Chondrocyte (in vitro differentiated cells): ENCODE measurements at regions not wholly inside any gene's neighbourhood (a gene's known extent, or its start where the extent isn't known, plus 50 kb on each side); places are given as distances from the start of the nearest gene placed in this dataset.

Experiments
- DNase-seq: peaks from one replicate; pipeline ENCODE4 v3.0.0; 2021; ENCODE audit warnings: mixed read lengths, low spot score
- H3K27ac Mint-ChIP-seq: one replicate; pipeline ENCODE4 v1.8.0; 2021; ENCODE audit warnings: mild to moderate bottlenecking, moderate library complexity, mixed read lengths; ENCODE audit not compliant: unreplicated experiment
- H3K27me3 Mint-ChIP-seq: 2 replicates; pipeline ENCODE4 v1.8.0; 2021; ENCODE audit warnings: low read depth, mixed read lengths
- H3K36me3 Mint-ChIP-seq: 2 replicates; pipeline ENCODE4 v1.8.0; 2021; ENCODE audit warnings: low read depth, mixed read lengths
- H3K4me1 Mint-ChIP-seq: 2 replicates; pipeline ENCODE4 v1.8.0; 2021; ENCODE audit warnings: low read depth, mild to moderate bottlenecking, mixed read lengths
- H3K4me3 Mint-ChIP-seq: one replicate; pipeline ENCODE4 v1.8.0; 2021; ENCODE audit warnings: mild to moderate bottlenecking, moderate library complexity, mixed read lengths; ENCODE audit not compliant: unreplicated experiment
- H3K9me3 Mint-ChIP-seq: 2 replicates; pipeline ENCODE4 v1.8.0; 2021; ENCODE audit warnings: low read depth, mixed read lengths
- TF ChIP-seq, protein P1 (sequence below): fragments of 200-600 bp; sonication (generic); IDR thresholded peaks from 2 replicates; pipeline ENCODE4 v1.5.0; 2021; ENCODE audit warnings: antibody characterized with exemption, mild to moderate bottlenecking, moderate library complexity

DNA sequence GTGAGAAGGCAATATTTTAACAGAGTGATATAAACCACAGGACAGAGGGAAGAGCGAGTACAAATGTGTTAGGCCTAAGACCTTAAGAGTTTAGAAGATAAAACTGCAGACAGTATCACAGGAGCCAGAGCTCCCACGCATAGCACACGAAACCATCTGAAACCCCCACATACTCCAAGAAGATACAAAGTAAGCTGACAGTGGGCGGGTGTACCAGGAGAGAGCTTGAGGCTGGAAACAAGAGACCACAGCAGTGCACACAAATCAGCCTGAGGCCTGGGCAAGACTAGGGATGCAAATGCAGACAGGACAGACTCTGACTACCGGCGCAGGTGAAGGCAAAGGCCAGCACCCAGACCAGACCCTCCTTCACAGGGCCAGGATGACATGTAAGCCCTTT is 54.1 kb upstream of the ARHGAP24 start:
- no peak for DNase-seq
- Mint-ChIP-seq H3K36me3 (no peaks in the 10 kb centered on the region), H3K27ac (no peak overlapping the region), H3K4me1 (no peaks in the 10 kb centered on the region), H3K27me3 (no peaks in the 10 kb centered on the region), H3K4me3 (no peak overlapping the region), H3K9me3 (peaks cover 2% of the 10 kb centered on the region)
- TF ChIP-seq, protein P1, sequence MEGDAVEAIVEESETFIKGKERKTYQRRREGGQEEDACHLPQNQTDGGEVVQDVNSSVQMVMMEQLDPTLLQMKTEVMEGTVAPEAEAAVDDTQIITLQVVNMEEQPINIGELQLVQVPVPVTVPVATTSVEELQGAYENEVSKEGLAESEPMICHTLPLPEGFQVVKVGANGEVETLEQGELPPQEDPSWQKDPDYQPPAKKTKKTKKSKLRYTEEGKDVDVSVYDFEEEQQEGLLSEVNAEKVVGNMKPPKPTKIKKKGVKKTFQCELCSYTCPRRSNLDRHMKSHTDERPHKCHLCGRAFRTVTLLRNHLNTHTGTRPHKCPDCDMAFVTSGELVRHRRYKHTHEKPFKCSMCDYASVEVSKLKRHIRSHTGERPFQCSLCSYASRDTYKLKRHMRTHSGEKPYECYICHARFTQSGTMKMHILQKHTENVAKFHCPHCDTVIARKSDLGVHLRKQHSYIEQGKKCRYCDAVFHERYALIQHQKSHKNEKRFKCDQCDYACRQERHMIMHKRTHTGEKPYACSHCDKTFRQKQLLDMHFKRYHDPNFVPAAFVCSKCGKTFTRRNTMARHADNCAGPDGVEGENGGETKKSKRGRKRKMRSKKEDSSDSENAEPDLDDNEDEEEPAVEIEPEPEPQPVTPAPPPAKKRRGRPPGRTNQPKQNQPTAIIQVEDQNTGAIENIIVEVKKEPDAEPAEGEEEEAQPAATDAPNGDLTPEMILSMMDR = no peak

- Mint-ChIP-seq H3K27me3 (no peaks in the 10 kb centered on the region), H3K9me3 (peaks cover 2% of the 10 kb centered on the region), H3K36me3 (no peaks in the 10 kb centered on the region), H3K4me3 (no peak overlapping the region), H3K4me1 (no peaks in the 10 kb centered on the region), H3K27ac (no peak overlapping the region)
- TF ChIP-seq, protein P1 = no peak
- DNase-seq = no peak
Measured at GRCh38 chr4:85423431-85423830, 51.5 kb upstream of the ARHGAP24 start.
